A673 (cell line): ENCODE measurements at regions not wholly inside any gene's neighbourhood (a gene's known extent, or its start where the extent isn't known, plus 50 kb on each side); places are given as distances from the start of the nearest gene placed in this dataset.

ENCODE experiments used
- CTCF ChIP-seq: fragments of 300-800, 200-600 bp; sonication (generic); conservative IDR thresholded peaks from 2 replicates; pipeline ENCODE4 v1.5.1; 2017; ENCODE audit warnings: low read depth, mild to moderate bottlenecking, antibody characterized with exemption, low read length, moderate library complexity, mixed read lengths
- EZH2 ChIP-seq: fragments of 200-600 bp; sonication (generic); IDR thresholded peaks from 2 replicates; pipeline ENCODE4 v1.6.1; 2017; ENCODE audit warnings: borderline replicate concordance, low read depth, mild to moderate bottlenecking, mixed read lengths, antibody characterized with exemption, low read length; ENCODE audit not compliant: poor library complexity, severe bottlenecking

- TF ChIP-seq EZH2 (no peak), CTCF (no peak)
Measured at GRCh38 chr3:124563376-124563775, 166.9 kb upstream of the UMPS start.
